ENCODE measurements at regions not wholly inside any gene's neighbourhood (a gene's known extent, or its start where the extent isn't known, plus 50 kb on each side); places are given as distances from the start of the nearest gene placed in this dataset.

DNA sequence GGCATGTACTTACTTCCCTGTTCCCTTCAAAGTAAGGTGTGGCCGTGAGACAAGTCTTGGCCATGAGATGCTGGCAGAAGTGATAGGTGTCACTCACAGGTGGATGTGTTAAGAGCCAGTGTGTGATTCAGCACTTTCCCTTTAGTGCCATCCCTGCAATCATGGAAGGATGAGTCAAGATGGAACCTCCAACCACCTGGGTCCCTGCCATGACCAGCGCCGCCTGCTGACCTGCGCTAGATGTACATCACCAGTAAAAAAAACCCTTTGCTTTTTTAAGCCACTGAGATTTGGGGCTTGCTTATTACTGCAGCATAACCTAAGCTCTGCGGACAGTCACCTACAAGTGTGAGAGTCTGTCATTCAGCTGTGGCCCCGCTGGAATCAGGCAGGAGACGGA is 71.7 kb downstream of the TOMM20 start:
- Histone ChIP-seq H3K9me3 (ENCODE audit: control insufficient read depth in 1 of 2, insufficient read depth in 1 of 2, low read depth in 1 of 2, low read length in 2 of 2) (no peaks in the 10 kb centered on the region), H3K79me2 (ENCODE audit: insufficient read depth, low read length) (no peaks in the 10 kb centered on the region), H3K4me2 (ENCODE audit: low read length) (no peak overlapping the region), H3K36me3 (ENCODE audit: control insufficient read depth in 1 of 2, insufficient read depth in 2 of 2, low read length in 2 of 2) (no peaks in the 10 kb centered on the region), H2AFZ (ENCODE audit: low read depth, low read length, poor library complexity, severe bottlenecking) (no peak overlapping the region), H3K4me1 (ENCODE audit: control insufficient read depth in 1 of 2, insufficient read depth in 2 of 2, low read length in 2 of 2) (peaks cover 0 to 8% of the 10 kb centered on the region in 2 experiments; a peak in 3 of 4 replicates), H3K9ac (ENCODE audit: low read length) (no peak overlapping the region), H4K20me1 (ENCODE audit: insufficient read depth) (no peaks in the 10 kb centered on the region), H3K9me2 (ENCODE audit: insufficient read depth) (no peaks in the 10 kb centered on the region), H3K27ac (ENCODE audit: low read depth, low read length) (no peak overlapping the region), H3K27me3 (ENCODE audit: insufficient read depth, low read length) (no peaks in the 10 kb centered on the region), H3K4me3 (replicated peaks in 1 of 2; ENCODE audit: low read depth in 1 of 2, low read length in 2 of 2) (no peak overlapping the region)
- TF ChIP-seq, protein P1, sequence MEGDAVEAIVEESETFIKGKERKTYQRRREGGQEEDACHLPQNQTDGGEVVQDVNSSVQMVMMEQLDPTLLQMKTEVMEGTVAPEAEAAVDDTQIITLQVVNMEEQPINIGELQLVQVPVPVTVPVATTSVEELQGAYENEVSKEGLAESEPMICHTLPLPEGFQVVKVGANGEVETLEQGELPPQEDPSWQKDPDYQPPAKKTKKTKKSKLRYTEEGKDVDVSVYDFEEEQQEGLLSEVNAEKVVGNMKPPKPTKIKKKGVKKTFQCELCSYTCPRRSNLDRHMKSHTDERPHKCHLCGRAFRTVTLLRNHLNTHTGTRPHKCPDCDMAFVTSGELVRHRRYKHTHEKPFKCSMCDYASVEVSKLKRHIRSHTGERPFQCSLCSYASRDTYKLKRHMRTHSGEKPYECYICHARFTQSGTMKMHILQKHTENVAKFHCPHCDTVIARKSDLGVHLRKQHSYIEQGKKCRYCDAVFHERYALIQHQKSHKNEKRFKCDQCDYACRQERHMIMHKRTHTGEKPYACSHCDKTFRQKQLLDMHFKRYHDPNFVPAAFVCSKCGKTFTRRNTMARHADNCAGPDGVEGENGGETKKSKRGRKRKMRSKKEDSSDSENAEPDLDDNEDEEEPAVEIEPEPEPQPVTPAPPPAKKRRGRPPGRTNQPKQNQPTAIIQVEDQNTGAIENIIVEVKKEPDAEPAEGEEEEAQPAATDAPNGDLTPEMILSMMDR (IDR thresholded peaks at IDR 0.05 in 2 of 3, conservative IDR thresholded peaks at IDR 0.05 in 1 of 3; ENCODE audit: borderline replicate concordance in 1 of 3, insufficient read depth in 1 of 3, low read depth in 2 of 3, low read length in 2 of 3) = peak in 2 of 3 experiments; percentile 39 to 43; a peak in 4 of 6 replicates
- TF ChIP-seq SRF (IDR thresholded peaks at IDR 0.05; ENCODE audit: low read depth) (no peak), JUND (IDR thresholded peaks at IDR 0.05) (no peak), EGR1 (IDR thresholded peaks at IDR 0.05; ENCODE audit: low read depth) (no peak), CEBPB (IDR thresholded peaks at IDR 0.05; ENCODE audit: low read depth) (no peak), EZH2 (IDR thresholded peaks at IDR 0.05) (no peak), ZFX (IDR thresholded peaks at IDR 0.05) (no peak), RAD21 (IDR thresholded peaks at IDR 0.05; ENCODE audit: low read depth) (peak; percentile 33), FOSL1 (IDR thresholded peaks at IDR 0.05; ENCODE audit: low read depth) (no peak)
- TF ChIP-seq, protein P2, sequence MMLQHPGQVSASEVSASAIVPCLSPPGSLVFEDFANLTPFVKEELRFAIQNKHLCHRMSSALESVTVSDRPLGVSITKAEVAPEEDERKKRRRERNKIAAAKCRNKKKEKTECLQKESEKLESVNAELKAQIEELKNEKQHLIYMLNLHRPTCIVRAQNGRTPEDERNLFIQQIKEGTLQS (IDR thresholded peaks at IDR 0.05) = no peak
- TF ChIP-seq, protein P3, sequence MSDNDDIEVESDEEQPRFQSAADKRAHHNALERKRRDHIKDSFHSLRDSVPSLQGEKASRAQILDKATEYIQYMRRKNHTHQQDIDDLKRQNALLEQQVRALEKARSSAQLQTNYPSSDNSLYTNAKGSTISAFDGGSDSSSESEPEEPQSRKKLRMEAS (IDR thresholded peaks at IDR 0.05) = no peak
- CTCF ChIA-PET = no interaction called here
- intact Hi-C loops (cut with micrococcal nuclease) = no loop called here
- RAD21 ChIA-PET (ENCODE audit: low non-redundant PET in 1 of 2, low total read pairs in 2 of 2, uncharacterized antibody in 2 of 2, unreplicated experiment in 2 of 2) = no interaction called here
- no peak for DNase-seq (ENCODE audit: low read depth, low spot score)
- peak; percentile 59 for ATAC-seq
- POLR2A ChIA-PET = no interaction called here
- no TSS peak for BruUV-seq (replicated peaks)
